Fibroblast of mammary gland (primary cell): ENCODE measurements at regions not wholly inside any gene's neighbourhood (a gene's known extent, or its start where the extent isn't known, plus 50 kb on each side); places are given as distances from the start of the nearest gene placed in this dataset.

ENCODE experiments used
- DNase-seq: peaks from one replicate; pipeline ENCODE4 v3.0.0-alpha.2; 2010; ENCODE audit warnings: low read depth
- H3K4me3 ChIP-seq: 2 replicates; pipeline ENCODE4 v1.5.1; 2011; ENCODE audit warnings: low read depth, mild to moderate bottlenecking, low read length, moderate library complexity; ENCODE audit not compliant: control insufficient read depth
- CTCF ChIP-seq: conservative IDR thresholded peaks from 2 replicates; pipeline ENCODE4 v1.5.1; 2011; ENCODE audit warnings: low read depth, low read length, inconsistent platforms; ENCODE audit not compliant: control insufficient read depth, insufficient read depth

DNA sequence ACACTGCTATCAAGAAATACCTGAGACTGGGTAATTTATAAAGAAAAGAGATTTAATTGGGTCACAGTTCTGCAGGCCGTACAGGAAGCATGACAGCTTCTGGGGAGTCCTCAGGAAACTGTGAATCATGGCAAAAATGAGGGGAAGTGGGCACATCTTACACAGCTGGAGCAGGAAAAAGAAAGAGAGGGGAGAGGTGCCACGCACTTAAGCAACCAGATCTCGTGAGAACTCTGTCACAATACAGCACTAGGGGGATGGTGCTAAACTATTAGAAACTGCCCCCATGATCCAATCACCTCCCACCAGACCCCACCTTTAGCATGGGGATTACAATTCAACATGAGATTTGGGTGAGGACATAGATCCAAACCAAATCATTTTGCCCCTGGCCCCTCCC is 105.5 kb upstream of the CPLX2 start:
- no peak for TF ChIP-seq CTCF
- DNase-seq, result no peak
- no peak overlapping the region for H3K4me3 ChIP-seq

- no peak overlapping the region for H3K4me3 ChIP-seq
- TF ChIP-seq CTCF, result no peak
- no peak for DNase-seq
These were observed 104.4 kb upstream of the CPLX2 start for GRCh38 chr5:175766963-175767362.

- no peak for DNase-seq
- no peak for TF ChIP-seq CTCF
- no peak overlapping the region for H3K4me3 ChIP-seq
These were observed 98.4 kb upstream of the CPLX2 start for GRCh38 chr5:175772747-175773533.

DNA sequence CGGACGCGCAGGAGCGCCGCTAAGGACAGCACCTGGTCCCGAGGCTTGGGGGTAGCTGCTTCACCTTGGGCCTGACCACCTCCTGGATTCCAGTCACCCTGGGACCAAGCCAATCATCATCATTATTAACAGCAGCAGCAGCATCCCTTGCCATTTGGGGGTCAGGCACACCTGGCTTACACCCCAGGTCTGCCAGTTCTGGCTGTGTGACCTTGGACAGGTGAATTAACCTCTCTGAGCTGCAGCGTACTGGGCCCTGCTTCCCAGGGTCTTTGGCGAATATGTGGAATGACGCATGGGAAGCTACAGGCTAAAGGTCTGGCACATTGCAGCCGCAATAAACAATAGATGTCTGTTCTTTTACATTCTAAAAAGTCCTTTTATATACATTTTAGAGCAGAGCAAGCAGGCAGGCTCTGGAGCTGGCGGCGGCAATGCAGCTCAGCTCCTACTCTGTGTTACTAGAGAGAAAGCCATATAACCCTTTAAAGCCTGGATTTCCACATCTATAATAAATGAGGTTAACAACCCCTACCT is 97.8 kb upstream of the CPLX2 start:
- no peak overlapping the region for H3K4me3 ChIP-seq
- no peak for DNase-seq
- no peak for TF ChIP-seq CTCF

DNA sequence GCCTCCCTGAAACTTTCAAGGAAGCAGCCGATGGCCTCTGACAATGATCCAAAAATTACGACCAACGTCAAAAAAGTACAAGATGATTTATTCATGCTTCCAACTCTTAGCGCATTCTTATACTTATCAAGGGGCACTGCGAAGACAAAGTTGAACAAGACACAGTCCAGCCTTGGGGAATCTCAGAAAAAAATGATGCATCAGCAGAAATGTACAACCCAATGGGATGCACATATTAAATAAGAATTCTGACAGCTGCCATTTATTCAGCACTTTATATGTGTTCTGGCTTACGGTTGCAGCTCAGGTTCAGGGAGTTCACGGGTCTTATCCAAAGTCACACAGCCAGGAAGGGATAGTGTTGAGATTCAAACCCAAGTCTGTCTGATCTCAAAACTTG is 96.0 kb upstream of the CPLX2 start:
- no peak for DNase-seq
- no peak for TF ChIP-seq CTCF
- H3K4me3 ChIP-seq, result no peak overlapping the region

- peak; percentile 6 for DNase-seq
- TF ChIP-seq CTCF, result no peak
- no peak overlapping the region for H3K4me3 ChIP-seq
These were observed 92.4 kb upstream of the CPLX2 start for GRCh38 chr5:175778951-175779503.
